ENCODE measurements at regions not wholly inside any gene's neighbourhood (a gene's known extent, or its start where the extent isn't known, plus 50 kb on each side); places are given as distances from the start of the nearest gene placed in this dataset.

GRCh38 chr15:69719527-69720240, 267.1 kb downstream of the RPLP1 start:
- TF ChIP-seq GATA3 (IDR thresholded peaks at IDR 0.05; ENCODE audit: low read depth, low read length): no peak
- TF ChIP-seq GATA2 (IDR thresholded peaks at IDR 0.05; ENCODE audit: low read depth, low read length): no peak

GRCh38 chr15:69720536-69720935, 267.9 kb downstream of the RPLP1 start:
- TF ChIP-seq GATA2 (IDR thresholded peaks at IDR 0.05; ENCODE audit: low read depth, low read length) (no peak), GATA3 (IDR thresholded peaks at IDR 0.05; ENCODE audit: low read depth, low read length) (no peak)

GRCh38 chr15:69722924-69723323, 270.3 kb downstream of the RPLP1 start:
- TF ChIP-seq GATA3 (IDR thresholded peaks at IDR 0.05; ENCODE audit: low read depth, low read length) (no peak), GATA2 (IDR thresholded peaks at IDR 0.05; ENCODE audit: low read depth, low read length) (no peak)

DNA sequence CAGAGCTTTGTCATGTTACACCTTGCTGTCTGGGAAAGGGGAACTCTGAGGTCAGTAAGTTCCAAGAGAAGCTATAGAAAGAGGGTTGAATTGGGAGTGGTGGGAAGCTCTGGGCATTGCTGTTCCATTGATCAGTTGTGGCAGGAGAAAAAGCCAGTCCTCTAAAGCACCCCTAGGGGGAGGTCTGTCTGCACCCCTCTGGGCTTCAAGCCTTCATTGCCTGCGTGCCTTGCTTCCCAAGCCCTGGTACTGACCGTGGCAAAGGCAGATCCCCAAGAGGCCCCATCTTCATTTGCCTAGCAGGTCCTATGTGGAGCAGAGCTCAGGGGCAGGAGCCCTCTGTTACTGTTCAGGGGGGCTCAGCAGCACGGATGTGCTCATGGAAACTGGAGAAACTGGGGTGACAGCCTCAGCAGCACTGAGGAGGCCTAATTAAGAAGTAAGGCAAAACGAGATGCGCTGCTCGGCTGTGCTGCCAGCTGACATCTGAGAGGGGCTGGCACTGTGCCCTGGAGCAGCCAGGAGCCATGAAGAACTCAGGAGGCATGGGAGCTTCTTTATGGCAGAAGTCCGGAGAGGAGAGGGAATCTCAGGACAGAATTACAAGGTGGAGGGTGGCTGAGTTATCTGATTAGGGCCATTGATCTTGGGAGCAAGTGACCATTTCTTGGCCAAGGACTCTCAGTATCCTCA, 270.9 kb downstream of the RPLP1 start:
- TF ChIP-seq GATA3 (IDR thresholded peaks at IDR 0.05; ENCODE audit: low read depth, low read length): no peak

DNA sequence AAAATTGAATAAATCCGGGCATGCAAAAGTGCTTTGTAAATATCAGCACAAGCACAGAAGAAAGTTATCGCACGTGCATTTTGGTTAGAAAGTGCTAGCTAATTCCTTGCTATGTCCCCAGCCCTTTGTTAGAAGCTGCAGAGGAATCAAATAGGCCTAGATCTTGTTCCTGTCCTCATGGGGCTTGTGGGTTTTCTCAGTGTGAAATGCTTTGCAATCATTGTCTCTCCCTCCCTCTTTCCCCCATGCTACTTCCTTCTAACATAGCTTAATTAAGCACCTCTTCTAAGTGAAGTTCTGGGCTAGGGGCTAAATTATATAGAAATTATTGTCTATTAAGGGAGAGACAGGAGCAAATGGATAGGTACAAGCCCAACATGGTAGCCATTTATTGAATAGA, 271.7 kb downstream of the RPLP1 start:
- TF ChIP-seq GATA2 (IDR thresholded peaks at IDR 0.05; ENCODE audit: low read depth, low read length) (no peak), GATA3 (IDR thresholded peaks at IDR 0.05; ENCODE audit: low read depth, low read length) (no peak)

GRCh38 chr15:69725275-69725674, 272.7 kb downstream of the RPLP1 start:
- TF ChIP-seq GATA2 (IDR thresholded peaks at IDR 0.05; ENCODE audit: low read depth, low read length) (no peak), GATA3 (IDR thresholded peaks at IDR 0.05; ENCODE audit: low read depth, low read length) (no peak)

DNA sequence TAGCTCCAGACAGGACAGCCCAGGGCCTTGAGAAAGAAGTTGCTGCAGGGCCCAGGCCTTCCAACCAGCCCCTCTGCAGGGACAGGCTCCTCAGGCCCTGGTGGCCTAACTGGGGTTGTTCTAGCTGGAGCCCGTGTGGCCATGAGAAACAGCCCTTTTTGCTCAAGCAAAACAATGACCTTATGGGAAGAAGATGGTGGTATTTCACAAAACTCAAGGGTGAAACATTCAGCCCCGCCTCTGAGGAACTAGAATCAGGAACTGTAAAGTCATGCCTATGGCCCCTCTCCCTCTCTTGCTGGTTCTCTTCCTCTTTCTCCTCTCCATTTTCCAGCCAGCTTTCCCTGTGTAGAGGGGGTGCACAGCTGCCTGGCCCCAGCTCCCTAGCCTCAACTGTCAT, 273.3 kb downstream of the RPLP1 start:
- TF ChIP-seq GATA2 (IDR thresholded peaks at IDR 0.05; ENCODE audit: low read depth, low read length): no peak
- no peak for TF ChIP-seq GATA3 (IDR thresholded peaks at IDR 0.05; ENCODE audit: low read depth, low read length)

GRCh38 chr15:69727121-69727924, 274.7 kb downstream of the RPLP1 start:
- TF ChIP-seq GATA2 (IDR thresholded peaks at IDR 0.05; ENCODE audit: low read depth, low read length) (no peak), GATA3 (IDR thresholded peaks at IDR 0.05; ENCODE audit: low read depth, low read length) (no peak)

- no peak for TF ChIP-seq GATA3 (IDR thresholded peaks at IDR 0.05; ENCODE audit: low read depth, low read length)
- no peak for TF ChIP-seq GATA2 (IDR thresholded peaks at IDR 0.05; ENCODE audit: low read depth, low read length)
These were observed 276.6 kb downstream of the RPLP1 start for GRCh38 chr15:69729167-69729748.

DNA sequence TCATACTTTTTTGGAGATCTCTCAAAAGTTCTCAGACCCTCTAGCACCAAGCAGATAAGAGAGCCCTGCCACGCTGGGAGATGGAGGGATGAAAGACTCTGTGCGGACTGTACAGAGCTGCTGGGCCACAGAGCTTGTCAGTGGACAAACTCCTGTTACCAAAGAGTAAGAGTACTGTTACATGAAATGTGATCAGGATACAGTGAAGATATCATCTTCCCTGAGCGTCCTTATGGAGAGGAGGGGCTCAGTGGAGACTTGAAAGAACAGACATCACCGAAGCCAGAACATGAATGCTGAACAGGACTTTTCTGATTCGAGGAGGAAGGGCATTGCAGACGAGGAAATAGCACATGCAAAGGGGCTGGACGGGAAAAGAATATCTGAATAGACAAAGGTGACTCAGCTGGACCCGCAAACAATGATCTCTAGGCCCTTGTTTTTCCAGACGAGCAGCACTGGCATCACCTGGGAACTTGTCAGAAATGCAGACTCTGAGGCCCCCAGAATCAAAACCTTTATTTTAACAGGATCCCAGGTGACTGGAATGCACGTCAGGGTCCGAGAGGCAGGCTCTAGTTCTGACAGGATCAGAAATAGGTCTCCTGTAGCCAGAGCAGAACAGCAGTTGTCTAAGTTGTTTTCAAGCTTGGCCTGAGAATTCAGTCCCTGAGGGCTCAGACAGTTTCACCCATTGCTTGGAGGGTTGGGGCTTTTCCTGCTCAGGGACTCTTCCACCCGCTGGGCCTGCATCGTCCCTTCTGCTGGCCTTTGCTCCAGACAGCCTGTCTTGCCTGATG, 277.9 kb downstream of the RPLP1 start:
- TF ChIP-seq GATA2 (IDR thresholded peaks at IDR 0.05; ENCODE audit: low read depth, low read length) (no peak), GATA3 (IDR thresholded peaks at IDR 0.05; ENCODE audit: low read depth, low read length) (no peak)

DNA sequence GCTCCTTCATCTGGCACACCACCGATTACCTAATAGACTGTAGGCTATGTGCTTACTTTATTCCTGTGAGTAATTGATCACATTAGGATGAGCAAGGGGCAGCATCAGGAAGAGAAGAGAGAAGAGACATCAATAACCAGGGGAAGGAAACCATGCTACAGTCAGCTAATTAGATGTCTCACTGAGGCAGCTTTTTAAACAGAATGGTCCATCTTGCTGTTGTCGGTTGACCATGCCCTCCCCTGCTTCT, 278.4 kb downstream of the RPLP1 start:
- TF ChIP-seq GATA2 (IDR thresholded peaks at IDR 0.05; ENCODE audit: low read depth, low read length) (no peak), GATA3 (IDR thresholded peaks at IDR 0.05; ENCODE audit: low read depth, low read length) (no peak)

DNA sequence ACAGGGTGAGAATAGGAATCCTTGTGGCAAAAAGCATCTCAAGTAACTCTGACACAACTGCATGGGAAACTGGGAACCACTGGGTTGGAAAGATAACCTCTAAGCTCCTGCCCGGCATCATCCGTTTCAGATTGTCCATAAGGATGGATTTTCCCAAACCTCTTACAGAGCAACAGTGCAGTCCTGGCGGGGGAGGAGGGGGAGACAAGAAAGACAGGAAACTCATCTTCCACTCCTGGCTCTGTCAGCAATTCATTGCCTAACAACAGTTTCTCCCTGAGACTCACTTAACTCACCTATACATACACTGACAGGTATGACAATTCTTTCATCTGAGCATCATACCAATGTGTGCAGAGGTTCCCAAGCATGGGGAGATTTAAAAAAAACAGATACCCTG, 279.0 kb downstream of the RPLP1 start:
- TF ChIP-seq GATA3 (IDR thresholded peaks at IDR 0.05; ENCODE audit: low read depth, low read length) (no peak), GATA2 (IDR thresholded peaks at IDR 0.05; ENCODE audit: low read depth, low read length) (no peak)

- TF ChIP-seq GATA2 (IDR thresholded peaks at IDR 0.05; ENCODE audit: low read depth, low read length) (no peak), GATA3 (IDR thresholded peaks at IDR 0.05; ENCODE audit: low read depth, low read length) (no peak)
These were observed 279.5 kb downstream of the RPLP1 start for GRCh38 chr15:69732133-69732532.

DNA sequence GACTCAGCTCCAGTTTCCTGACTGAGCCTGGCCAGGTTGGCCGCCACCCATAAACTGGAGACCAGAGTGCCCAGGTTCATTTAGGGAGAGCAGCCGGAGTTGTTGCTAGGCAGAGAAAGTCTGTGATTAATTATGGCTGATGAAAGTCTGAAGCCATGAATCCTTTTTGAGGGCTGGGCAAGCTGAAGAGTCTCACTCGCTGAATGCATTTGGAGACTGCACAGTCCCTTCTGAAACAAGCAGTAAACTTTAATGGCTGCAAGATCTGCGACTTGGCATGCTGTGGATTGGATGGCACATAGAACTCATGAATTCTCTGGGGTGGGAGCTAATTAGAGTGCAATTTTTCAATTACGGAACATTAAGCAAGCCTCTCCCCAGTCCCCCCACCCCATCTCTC, 282.1 kb downstream of the RPLP1 start:
- TF ChIP-seq GATA3 (IDR thresholded peaks at IDR 0.05; ENCODE audit: low read depth, low read length) (no peak), GATA2 (IDR thresholded peaks at IDR 0.05; ENCODE audit: low read depth, low read length) (no peak)
